ENCODE measurements at regions not wholly inside any gene's neighbourhood (a gene's known extent, or its start where the extent isn't known, plus 50 kb on each side); places are given as distances from the start of the nearest gene placed in this dataset.

GRCh38 chr21:35690436-35690835 lies 369.9 kb downstream of the SETD4 start:
- no peak for TF ChIP-seq CTCF (IDR thresholded peaks at IDR 0.05; ENCODE audit: low read depth, low read length, missing control alignments)
- no peak for DNase-seq (ENCODE audit: extremely low read depth, low read depth)
- H3K4me3 ChIP-seq (replicated peaks; ENCODE audit: low read depth, low read length) = no peak overlapping the region

DNA sequence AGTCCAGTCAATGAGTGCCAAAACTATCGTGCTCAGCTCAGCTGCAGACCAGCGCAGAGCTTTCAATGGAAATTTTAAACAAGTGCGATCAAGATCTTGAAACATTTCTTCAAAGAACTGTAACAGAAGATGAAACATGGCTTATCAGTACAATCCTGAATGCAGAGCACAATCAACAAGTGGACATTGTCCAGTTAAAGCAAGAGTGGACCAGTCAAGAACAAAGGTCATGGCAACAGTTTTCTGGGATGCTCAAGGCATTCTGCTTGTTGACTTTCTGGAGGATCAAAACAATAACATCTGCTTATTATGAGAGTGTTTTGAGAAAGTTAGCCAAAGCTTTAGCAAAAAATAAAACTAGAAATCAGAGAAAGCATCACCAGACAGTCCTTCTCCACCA lies 374.2 kb downstream of the SETD4 start:
- no peak for TF ChIP-seq CTCF (IDR thresholded peaks at IDR 0.05; ENCODE audit: low read depth, low read length, missing control alignments)
- H3K4me3 ChIP-seq (replicated peaks; ENCODE audit: low read depth, low read length) = no peak overlapping the region
- no peak for DNase-seq (ENCODE audit: extremely low read depth, low read depth)

DNA sequence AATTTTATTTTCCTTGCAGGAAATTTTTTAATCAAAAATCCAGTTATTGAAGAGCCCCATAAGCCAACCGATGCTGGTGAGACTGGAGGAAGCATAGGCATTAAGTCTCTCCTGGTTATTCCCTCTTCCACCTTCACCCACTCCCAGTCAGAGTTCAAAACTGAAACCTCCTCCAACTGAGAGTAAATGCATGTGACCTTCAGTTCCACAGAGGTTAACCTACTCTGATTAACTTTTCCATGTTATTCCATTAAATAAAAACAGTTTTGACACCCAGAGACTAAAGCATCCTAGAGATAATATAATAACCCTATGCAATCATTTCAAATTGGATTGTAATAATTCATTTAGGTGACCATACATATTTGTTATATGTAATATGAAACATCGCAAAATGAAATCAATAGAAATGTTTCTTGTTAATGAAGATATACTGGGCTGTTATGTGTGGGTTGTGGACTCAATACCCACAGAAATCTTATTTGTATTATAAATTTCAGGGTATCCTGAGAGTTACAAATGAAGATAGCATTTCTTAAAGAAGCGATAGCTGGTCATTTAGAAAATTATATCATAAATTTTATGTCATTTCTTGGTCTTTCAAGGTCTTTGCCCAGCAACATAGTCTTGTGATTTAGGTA lies 376.5 kb downstream of the SETD4 start:
- no peak for TF ChIP-seq CTCF (IDR thresholded peaks at IDR 0.05; ENCODE audit: low read depth, low read length, missing control alignments)
- DNase-seq (ENCODE audit: extremely low read depth, low read depth) = no peak
- no peak overlapping the region for H3K4me3 ChIP-seq (replicated peaks; ENCODE audit: low read depth, low read length)

- TF ChIP-seq CTCF (IDR thresholded peaks at IDR 0.05; ENCODE audit: low read depth, low read length, missing control alignments) = no peak
- H3K4me3 ChIP-seq (replicated peaks; ENCODE audit: low read depth, low read length) = no peak overlapping the region
- DNase-seq (ENCODE audit: extremely low read depth, low read depth) = no peak
Measured at GRCh38 chr21:35682904-35683549, 377.3 kb downstream of the SETD4 start.

- no peak for DNase-seq (ENCODE audit: extremely low read depth, low read depth)
- H3K4me3 ChIP-seq (replicated peaks; ENCODE audit: low read depth, low read length) = no peak overlapping the region
- no peak for TF ChIP-seq CTCF (IDR thresholded peaks at IDR 0.05; ENCODE audit: low read depth, low read length, missing control alignments)
Measured at GRCh38 chr21:35681946-35682345, 378.4 kb downstream of the SETD4 start.

DNA sequence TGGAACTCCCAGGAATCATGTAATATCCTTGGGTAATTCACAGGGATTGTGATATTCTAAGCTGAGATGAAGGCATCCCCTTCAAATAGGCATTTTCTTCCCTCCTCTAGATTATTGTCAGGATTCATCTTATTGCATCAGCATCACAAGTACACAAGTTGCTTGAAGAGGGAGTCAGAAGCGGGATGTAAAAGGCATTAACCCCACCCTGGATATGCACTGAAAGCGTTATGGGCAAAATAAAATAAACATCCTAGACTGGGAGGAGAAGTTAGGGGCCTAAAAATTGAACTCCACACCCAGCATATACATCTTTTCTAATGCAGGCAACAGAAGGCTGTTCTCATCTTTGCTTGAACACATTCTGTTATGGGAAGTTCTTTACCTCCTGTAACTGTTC lies 381.2 kb downstream of the SETD4 start:
- no peak for TF ChIP-seq CTCF (IDR thresholded peaks at IDR 0.05; ENCODE audit: low read depth, low read length, missing control alignments)
- no peak for DNase-seq (ENCODE audit: extremely low read depth, low read depth)
- H3K4me3 ChIP-seq (replicated peaks; ENCODE audit: low read depth, low read length) = no peak overlapping the region

Data from HFF-Myc (cell line).